H54 (cell line): ENCODE measurements at regions not wholly inside any gene's neighbourhood (a gene's known extent, or its start where the extent isn't known, plus 50 kb on each side); places are given as distances from the start of the nearest gene placed in this dataset.

Experiments
- DNase-seq: peaks from one replicate; pipeline ENCODE4 v3.0.0; 2011; ENCODE audit warnings: low spot score, mixed read lengths; ENCODE audit not compliant: insufficient read length
- FAIRE-seq: peaks from 3 replicates; lab custom pipeline; 2011; peaks lifted over from hg19 to GRCh38; lab: Jason Lieb, UNC
- POLR2A ChIP-seq: IDR thresholded peaks from 2 replicates; pipeline ENCODE4 v1.6.1; 2011; ENCODE audit warnings: low read depth, mild to moderate bottlenecking, low read length

- no peak for FAIRE-seq
- no peak for DNase-seq
- TF ChIP-seq POLR2A = no peak
Measured at GRCh38 chr4:126957556-126957955, 675.2 kb upstream of the INTU start.

- TF ChIP-seq POLR2A = no peak
- FAIRE-seq (no peak), DNase-seq (no peak)
Measured at GRCh38 chr4:126957987-126958386, 674.8 kb upstream of the INTU start.

- DNase-seq (no peak), FAIRE-seq (no peak)
- no peak for TF ChIP-seq POLR2A
Measured at GRCh38 chr4:126958482-126958881, 674.3 kb upstream of the INTU start.

GRCh38 chr4:126959056-126959745 lies 673.6 kb upstream of the INTU start:
- no peak for TF ChIP-seq POLR2A
- FAIRE-seq = no peak
- no peak for DNase-seq

GRCh38 chr4:126960760-126961159 lies 672.0 kb upstream of the INTU start:
- no peak for FAIRE-seq
- TF ChIP-seq POLR2A = no peak
- no peak for DNase-seq

- TF ChIP-seq POLR2A = no peak
- DNase-seq (no peak), FAIRE-seq (no peak)
Measured at GRCh38 chr4:126961661-126962060, 671.1 kb upstream of the INTU start.

GRCh38 chr4:126965877-126966276 lies 666.9 kb upstream of the INTU start:
- FAIRE-seq (no peak), DNase-seq (no peak)

GRCh38 chr4:126969360-126970235 lies 663.2 kb upstream of the INTU start:
- DNase-seq = no peak
- no peak for FAIRE-seq
- TF ChIP-seq POLR2A = no peak

More at GRCh38 chr4:126965877-126966276, 666.9 kb upstream of the INTU start:
- no peak for TF ChIP-seq POLR2A

- DNase-seq = no peak
- no peak for TF ChIP-seq POLR2A
- FAIRE-seq = no peak
Measured at GRCh38 chr4:126973201-126973600, 659.6 kb upstream of the INTU start.

- FAIRE-seq (no peak), DNase-seq (no peak)
- TF ChIP-seq POLR2A = no peak
Measured at GRCh38 chr4:126976850-126977632, 655.7 kb upstream of the INTU start.

GRCh38 chr4:126986005-126986404 lies 646.8 kb upstream of the INTU start:
- no peak for TF ChIP-seq POLR2A
- DNase-seq (no peak), FAIRE-seq (no peak)

- DNase-seq (no peak), FAIRE-seq (no peak)
- TF ChIP-seq POLR2A = no peak
Measured at GRCh38 chr4:126986828-126987227, 645.9 kb upstream of the INTU start.

GRCh38 chr4:126991965-126992364 lies 640.8 kb upstream of the INTU start:
- no peak for DNase-seq
- no peak for FAIRE-seq
- no peak for TF ChIP-seq POLR2A

- FAIRE-seq (no peak), DNase-seq (no peak)
- TF ChIP-seq POLR2A = no peak
Measured at GRCh38 chr4:126992910-126993309, 639.8 kb upstream of the INTU start.

- DNase-seq (no peak), FAIRE-seq (no peak)
- no peak for TF ChIP-seq POLR2A
Measured at GRCh38 chr4:126993351-126993750, 639.4 kb upstream of the INTU start.
